ENCODE measurements at regions not wholly inside any gene's neighbourhood (a gene's known extent, or its start where the extent isn't known, plus 50 kb on each side); places are given as distances from the start of the nearest gene placed in this dataset.

DNA sequence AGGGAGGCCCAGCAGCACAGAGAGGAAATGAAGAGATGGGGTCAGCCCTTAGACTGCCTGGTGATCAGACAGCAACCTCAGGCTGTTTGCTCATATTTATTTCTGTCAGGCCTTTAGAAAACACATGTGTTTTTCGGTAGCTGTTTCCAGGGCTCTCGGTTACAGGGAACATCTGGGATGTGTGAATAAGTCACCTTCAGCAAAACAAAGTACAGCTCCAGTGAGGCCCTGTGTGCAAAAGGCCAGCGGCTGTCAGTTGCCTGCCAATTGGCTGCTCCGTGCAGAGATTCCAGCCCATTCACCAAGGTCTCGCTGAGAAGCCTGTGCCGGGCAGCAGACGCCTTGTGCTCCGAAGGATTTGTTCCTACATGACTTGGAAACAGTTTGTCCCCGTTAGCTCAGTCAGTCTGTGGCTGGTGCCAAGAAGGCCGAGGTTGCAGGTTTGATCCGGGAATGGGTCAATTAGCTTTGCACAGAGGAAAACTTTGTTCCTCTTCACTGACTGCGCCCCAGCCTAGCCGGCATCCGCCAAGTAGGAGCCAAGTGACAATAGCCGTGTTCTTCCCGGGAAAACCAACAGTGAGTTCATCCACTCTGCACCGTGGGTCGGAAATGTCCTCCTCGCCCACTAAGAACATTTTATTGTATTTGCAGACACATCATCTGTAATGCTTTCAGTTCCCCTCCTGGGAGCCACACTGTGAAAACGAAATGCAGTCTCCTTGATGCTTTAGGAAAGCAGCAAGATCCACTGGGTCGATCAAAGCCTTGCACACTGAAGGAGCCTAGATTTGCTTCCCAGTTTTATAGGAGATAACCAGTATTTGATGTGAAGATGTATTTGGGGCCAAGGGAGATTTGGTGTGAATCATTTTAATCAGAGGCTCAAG, 315.4 kb upstream of the CDYL start:
- Mint-ChIP-seq H3K4me1 (ENCODE audit: unreplicated experiment) (peaks cover 32% of the 10 kb centered on the region), H3K9me3 (no peaks in the 10 kb centered on the region), H3K27me3 (no peaks in the 10 kb centered on the region), H3K4me3 (peak overlapping the region; percentile 46), H3K36me3 (no peaks in the 10 kb centered on the region), H3K27ac (peak overlapping the region; percentile 11)
- DNase-seq (ENCODE audit: extremely low spot score, unreplicated experiment): no peak
- TF ChIP-seq CTCF (conservative IDR thresholded peaks at IDR 0.05): no peak

GRCh38 chr6:4459996-4460395, 316.2 kb upstream of the CDYL start:
- Mint-ChIP-seq H3K9me3 (peaks cover 4% of the 10 kb centered on the region), H3K4me1 (ENCODE audit: unreplicated experiment) (peaks cover 32% of the 10 kb centered on the region)
- DNase-seq (ENCODE audit: extremely low spot score, unreplicated experiment): no peak

DNA sequence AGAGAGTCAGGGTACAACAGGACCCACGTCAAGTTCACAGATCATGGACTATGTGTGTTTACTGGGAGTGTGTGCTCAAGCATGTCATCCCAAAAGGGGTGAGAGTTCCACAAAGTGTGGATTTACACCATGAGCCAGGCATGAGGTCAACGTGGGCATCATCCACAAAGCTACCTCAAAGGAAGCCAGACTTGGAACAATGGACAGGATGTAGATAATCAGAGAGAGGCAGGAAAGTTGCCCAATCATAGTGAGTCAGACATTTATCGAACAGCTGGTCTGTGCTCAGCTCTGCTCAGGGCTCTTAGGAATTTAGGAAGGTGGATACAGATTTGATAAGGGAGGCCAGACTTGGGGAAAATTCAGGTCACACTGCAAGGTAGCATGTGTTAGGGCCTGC, 317.2 kb upstream of the CDYL start:
- TF ChIP-seq CTCF (conservative IDR thresholded peaks at IDR 0.05): no peak
- no peak for DNase-seq (ENCODE audit: extremely low spot score, unreplicated experiment)
- peaks cover 32% of the 10 kb centered on the region for H3K4me1 Mint-ChIP-seq (ENCODE audit: unreplicated experiment)
- peak overlapping the region; percentile 15 for H3K4me3 Mint-ChIP-seq
- peaks cover 7% of the 10 kb centered on the region for H3K9me3 Mint-ChIP-seq
- H3K36me3 Mint-ChIP-seq: no peaks in the 10 kb centered on the region
- no peaks in the 10 kb centered on the region for H3K27me3 Mint-ChIP-seq
- peak overlapping the region; percentile 65 for H3K27ac Mint-ChIP-seq

More at GRCh38 chr6:4459996-4460395, 316.2 kb upstream of the CDYL start:
- no peaks in the 10 kb centered on the region for H3K36me3 Mint-ChIP-seq
- no peaks in the 10 kb centered on the region for H3K27me3 Mint-ChIP-seq
- no peak for TF ChIP-seq CTCF (conservative IDR thresholded peaks at IDR 0.05)
- H3K4me3 Mint-ChIP-seq: peak overlapping the region; percentile 15
- peak overlapping the region; percentile 11 for H3K27ac Mint-ChIP-seq

- H3K4me3 Mint-ChIP-seq: no peak overlapping the region
- H3K36me3 Mint-ChIP-seq: no peaks in the 10 kb centered on the region
- no peaks in the 10 kb centered on the region for H3K4me1 Mint-ChIP-seq (ENCODE audit: unreplicated experiment)
- no peaks in the 10 kb centered on the region for H3K27me3 Mint-ChIP-seq
- DNase-seq (ENCODE audit: extremely low spot score, unreplicated experiment): no peak
- no peak overlapping the region for H3K27ac Mint-ChIP-seq
- peaks cover 13% of the 10 kb centered on the region for H3K9me3 Mint-ChIP-seq
- TF ChIP-seq CTCF (conservative IDR thresholded peaks at IDR 0.05): no peak
Observed at GRCh38 chr6:4451718-4452117, 316.3 kb upstream of the ECI2 start.

- no peak for TF ChIP-seq CTCF (conservative IDR thresholded peaks at IDR 0.05)
- no peaks in the 10 kb centered on the region for H3K36me3 Mint-ChIP-seq
- H3K4me3 Mint-ChIP-seq: no peak overlapping the region
- no peaks in the 10 kb centered on the region for H3K27me3 Mint-ChIP-seq
- no peaks in the 10 kb centered on the region for H3K4me1 Mint-ChIP-seq (ENCODE audit: unreplicated experiment)
- no peak overlapping the region for H3K27ac Mint-ChIP-seq
- peaks cover 13% of the 10 kb centered on the region for H3K9me3 Mint-ChIP-seq
- DNase-seq (ENCODE audit: extremely low spot score, unreplicated experiment): no peak
Observed at GRCh38 chr6:4451081-4451480, 315.7 kb upstream of the ECI2 start.

Measured in type B pancreatic cell (in vitro differentiated cells).